GM21786 (cell line): ENCODE measurements at regions not wholly inside any gene's neighbourhood (a gene's known extent, or its start where the extent isn't known, plus 50 kb on each side); places are given as distances from the start of the nearest gene placed in this dataset.

ENCODE experiments used
- ATAC-seq: cut with Tn5 transposase; IDR thresholded peaks from one replicate; pipeline ENCODE4 v1.9.1; 2021; ENCODE audit not compliant: unreplicated experiment

DNA sequence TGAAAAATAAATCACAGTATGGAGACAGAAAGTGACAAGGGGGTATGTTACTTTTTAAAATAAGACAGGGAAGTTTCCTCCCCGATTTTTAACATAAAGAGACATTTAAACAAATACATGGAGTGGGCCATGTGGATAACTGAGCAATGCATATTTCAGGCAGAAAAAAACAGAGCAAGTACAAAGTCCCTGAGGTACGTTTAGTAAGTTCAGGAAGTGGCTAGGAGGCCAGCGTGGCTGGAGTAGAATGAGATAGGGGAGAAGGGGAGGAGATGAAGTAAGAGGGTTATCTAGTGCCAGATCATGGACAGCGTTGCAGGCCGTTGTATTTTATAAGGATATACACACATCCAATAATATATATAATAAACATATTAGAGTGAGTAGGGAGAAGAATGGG is 84.2 kb upstream of the ELL2 start:
- ATAC-seq = no peak

DNA sequence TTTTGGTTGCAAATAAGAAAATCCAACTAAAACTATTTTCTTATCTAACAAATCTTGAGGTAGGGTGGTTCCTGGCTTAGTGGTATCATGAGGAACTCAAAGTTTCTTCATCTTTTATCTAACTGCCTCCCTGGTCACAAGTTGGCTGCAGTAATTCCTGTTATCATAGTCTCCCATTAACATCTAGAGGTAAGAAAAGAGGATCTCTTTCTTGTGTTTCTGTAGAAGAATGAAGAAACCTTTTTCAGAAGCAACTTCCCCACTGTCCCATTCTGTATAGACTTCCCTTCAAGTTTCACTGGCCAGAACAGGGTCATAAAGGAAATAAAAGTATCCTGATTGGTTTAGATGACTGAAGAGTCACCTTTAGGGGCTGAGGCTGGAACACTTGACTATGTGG is 81.8 kb upstream of the ELL2 start:
- no peak for ATAC-seq

DNA sequence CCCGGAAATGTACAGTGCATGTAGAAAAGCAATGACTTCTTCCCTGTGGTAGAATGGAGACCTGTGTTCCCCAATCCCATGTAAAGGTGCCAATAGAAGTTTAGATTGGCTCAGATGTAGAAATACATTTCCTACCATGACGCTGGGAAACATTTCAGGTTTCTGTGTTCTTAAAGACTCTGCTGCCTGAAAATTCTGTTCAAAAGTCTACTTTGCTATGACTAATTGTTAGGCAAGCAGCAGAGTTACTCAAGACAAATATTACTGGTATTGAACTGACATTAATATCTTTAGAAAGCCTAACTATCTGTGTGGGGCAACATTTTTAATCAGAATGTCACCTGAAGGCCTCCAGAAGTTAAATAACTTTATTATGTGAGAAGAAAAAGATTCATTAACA is 75.5 kb upstream of the ELL2 start:
- no peak for ATAC-seq

DNA sequence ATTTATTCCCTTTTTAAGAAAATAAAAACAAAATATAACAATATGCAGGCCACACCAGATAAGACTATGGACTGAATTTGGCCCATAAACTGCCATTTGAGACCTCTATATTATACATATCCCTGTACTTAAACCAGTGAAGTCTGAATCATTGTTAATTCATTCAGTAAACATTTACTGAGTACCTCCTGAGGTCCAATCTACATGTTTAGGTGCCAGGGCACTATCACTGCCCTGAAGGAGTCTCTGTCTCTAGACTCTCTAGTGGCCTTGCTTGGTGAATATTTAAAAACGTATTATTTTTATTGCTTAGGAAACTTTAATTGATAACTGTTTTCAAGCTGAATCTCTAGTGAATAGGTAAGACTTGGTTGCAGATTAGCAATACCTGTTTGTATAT is 74.7 kb upstream of the ELL2 start:
- ATAC-seq = no peak

DNA sequence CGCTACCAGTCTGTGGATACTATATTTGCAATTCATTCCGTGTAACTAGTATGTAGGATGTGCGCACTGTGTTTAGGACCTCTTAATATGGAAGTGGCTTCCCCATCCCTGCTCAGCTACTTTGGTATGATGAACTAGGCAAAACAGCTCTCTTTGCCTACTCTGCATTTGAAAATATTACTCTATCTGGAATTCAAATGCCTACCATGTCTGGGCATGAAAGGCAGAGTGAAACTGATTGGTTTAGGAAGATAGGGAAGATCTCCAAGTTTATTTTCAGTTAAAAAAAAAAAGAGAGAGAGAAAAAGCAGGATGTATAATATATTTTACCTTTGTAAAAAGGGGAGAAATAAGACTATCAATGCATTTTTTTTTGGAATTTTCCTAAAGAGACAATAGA is 74.1 kb upstream of the ELL2 start:
- no peak for ATAC-seq

DNA sequence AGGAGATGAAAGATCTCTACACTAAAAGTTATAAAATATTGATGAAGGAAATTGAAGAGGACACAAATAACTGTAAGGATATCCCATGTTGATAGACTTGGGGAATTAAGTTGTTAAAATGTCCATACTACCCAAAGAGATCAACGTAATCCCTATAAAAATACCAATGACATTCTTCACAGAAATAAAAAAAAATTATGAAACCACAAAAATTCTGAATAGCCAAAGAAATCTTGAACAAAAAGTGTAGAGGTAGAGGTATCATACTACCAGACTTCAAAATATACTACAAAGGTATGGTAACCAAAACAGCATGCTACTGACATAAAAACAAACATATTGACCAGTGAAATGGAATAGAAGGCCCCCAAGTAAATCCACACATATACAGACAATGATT is 71.5 kb upstream of the ELL2 start:
- ATAC-seq = no peak

DNA sequence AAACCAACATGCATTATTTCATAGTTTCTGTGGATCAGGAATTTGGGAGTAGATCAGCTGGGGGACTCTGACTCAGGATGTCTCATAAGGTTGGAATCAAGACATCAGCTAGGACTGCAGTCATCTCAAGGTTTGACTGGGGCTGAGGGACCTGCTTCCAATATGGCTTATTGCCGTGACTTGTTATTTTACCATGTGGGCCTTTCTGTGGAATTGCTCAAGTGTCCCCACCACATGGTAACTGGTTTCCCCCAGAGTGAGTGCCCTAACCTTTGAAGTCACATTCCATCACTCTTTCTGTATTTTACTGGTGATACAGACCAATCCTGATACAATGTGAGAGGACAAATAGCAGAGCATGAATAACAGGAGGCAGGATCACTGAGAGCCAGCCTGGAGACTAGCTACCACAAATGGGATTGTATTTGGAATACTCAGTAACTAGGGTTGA is 70.2 kb upstream of the ELL2 start:
- ATAC-seq = no peak

DNA sequence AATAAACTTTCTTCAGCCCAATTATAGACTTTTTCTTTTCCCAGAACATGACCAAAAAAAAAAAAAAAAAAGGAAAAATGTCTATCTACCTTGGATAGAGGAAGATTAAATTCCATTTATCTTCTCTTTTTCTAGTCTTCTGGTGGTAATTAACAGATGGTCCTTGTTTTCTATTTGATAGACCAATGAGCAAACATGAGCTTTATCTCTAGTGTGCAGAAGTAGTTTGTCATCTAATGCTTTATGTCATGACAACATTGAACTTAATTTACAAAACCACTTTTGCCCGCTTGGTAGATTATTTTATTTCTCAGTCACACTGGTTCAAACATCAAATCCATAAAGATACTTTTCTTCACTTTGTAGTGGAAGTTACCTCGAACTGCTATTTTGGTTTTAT is 69.5 kb upstream of the ELL2 start:
- ATAC-seq = no peak

DNA sequence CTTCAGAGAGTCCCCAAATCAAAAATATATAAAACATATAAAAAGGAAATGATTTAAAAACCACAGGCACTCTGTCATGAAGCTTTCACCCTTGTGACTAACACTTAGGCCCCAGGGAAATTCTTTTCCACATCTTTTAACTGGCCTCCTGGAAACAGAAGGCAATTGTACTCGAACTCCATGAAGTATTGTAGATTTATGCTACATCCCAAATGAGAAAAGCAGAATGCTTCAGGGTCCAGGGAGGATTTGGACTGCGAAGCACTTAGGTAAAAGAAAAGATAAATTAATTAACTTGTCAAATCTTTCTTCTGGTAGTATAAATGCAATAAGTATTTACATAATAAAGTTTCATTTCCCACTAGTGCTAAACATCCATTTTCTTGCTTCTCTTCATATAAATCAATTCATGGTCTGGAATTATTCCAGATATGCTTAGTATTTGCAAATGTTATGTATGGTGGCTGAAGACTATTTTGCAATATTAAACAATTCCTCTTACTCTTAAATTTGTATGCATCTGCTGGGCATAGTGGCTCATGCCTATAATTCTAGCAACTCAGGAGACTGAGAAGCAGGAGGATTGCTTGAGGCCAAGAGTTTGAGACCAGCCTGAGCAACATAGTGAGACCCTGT is 64.9 kb upstream of the ELL2 start:
- ATAC-seq = no peak

DNA sequence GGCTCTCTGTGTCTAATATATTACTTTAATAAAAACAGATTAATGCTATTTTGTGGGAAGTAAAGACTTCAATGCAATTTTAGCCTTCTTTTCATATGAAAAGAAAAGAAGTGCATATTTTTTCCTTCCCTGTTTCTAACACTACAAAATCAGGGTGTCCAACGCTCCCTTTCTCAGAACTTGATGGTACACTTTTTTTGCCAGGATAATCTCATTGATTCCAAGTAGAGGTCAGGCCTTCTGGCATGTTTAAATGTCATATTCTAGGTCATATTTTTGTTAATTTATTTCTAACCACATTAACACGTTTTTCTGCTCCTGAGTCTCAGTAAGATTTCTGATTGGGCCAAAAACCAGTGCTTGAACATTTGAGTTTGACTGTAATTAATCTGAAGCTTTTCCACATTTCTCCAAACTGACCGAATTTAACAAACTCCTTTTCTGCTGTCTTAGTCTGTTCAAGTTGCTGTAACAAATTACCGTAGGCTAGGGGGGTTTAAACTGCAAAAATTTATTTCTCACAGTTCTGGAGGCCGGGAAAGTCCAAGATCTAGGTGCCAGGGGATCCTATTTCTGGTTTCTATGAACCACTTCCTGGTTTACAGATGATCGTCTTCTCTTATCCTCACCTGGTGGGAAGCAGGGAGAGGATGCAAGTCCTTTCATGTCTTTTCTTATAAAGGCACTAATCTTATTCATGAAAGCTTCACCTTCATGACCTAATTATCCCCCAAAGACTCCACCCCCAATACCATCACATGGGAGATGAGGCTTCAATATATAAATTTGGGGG is 63.2 kb upstream of the ELL2 start:
- no peak for ATAC-seq

DNA sequence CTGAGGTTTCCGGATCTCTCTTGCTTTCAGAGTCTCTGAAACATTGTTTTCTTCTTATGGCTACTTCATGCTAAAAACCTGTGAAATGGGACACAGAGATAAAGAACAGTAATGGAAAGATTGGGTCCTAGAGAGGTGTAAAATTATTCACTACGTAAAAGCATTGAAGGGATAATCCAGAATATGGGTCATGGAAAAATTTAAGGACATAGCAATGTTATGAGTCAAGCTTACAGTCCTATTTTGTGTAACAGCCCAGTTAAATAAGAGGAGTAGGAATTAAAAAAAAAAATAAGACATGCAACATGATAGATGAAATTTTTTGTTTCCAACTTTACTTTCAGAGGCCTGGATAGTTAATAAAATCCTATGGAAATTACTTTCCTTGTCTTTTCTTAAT is 61.9 kb upstream of the ELL2 start:
- no peak for ATAC-seq

DNA sequence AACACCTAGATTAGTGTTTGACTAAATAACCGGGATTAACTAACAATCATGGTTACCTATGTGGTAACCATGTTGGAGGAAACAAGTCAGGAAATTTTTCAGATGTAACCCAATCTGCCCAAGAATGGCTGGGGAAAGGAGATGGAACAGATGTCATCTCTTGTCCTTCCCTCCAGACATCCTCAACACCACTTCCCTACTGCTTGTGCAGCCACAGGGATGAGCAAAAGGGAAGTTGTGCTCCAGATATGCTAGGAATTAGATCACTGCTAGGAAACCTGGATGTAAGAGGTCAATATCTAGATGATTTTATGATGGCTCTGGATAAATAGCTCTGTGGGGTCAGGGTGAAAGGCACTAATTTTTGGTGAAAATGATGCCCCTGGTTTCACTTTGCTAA is 61.3 kb upstream of the ELL2 start:
- no peak for ATAC-seq

DNA sequence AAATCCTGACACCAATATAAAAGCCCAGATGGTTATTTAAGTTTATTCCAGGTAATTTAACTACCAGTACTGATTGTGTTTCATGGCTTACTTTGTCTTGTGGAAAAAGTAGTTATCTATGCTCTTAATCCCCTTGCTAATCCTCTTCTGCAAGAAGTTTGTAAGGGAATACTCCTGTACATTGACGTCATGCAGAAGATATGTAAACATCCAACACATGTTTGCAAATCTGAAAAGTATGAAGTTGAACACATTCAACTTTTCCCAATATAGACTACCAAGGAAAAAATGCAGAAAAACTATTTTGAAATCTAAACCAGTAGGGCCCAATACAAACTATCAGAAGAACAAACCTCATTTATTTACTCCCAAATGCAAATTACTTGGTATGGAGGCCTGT is 56.3 kb upstream of the ELL2 start:
- ATAC-seq = no peak

DNA sequence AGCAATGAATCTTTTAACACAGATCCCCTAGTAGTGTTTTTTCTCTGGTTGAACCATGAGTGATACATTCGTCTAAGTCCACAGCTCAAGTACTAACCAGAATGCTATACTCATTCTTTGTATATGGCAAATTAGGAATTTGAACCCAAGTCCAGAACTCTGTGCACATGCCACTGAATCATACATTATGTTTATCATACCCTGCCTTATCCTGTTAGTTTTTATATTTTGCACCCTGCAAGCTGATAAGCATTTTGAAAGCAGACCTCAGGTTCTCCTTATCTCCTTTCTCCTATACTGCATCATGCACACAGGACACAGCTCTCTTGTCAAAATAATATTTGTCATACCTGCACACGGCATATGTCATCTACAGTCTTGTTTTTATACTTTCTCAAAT is 54.6 kb upstream of the ELL2 start:
- ATAC-seq = no peak

DNA sequence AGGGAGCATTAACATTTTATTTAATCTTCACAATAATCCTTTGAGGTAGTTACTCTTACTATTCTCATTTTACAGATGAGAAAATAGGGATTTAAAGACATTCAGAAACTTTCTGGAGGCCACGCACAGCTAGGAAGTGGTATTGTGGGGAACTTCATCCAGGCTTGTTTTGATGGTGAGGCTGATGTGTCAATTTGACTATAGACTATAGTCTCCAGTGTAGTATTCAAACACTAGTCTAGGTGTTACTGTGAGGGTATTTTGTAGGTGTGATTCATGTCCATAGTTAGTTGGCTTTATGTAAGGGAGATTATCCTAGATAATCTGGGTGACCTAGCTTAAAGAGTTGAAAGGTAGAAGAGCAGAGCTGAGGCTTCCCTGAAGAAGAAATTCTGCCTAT is 54.1 kb upstream of the ELL2 start:
- ATAC-seq = no peak

DNA sequence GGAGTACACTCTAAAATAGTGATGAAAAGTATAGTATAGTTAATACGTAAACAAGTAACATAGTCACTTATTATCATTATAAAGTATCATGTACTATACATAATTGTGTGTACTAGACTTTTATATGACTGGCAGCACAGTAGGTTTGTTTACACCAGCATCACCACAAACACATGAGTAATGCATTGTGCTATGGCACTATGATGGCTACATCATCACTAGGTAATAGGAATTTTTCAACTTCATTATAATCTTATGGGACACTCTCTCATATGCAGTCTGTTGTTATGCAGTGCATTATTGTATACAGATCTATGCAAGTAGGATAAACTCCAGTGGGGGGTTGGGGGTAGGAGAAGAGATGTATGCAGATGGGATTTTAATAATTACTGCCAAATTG is 52.7 kb upstream of the ELL2 start:
- ATAC-seq = no peak

DNA sequence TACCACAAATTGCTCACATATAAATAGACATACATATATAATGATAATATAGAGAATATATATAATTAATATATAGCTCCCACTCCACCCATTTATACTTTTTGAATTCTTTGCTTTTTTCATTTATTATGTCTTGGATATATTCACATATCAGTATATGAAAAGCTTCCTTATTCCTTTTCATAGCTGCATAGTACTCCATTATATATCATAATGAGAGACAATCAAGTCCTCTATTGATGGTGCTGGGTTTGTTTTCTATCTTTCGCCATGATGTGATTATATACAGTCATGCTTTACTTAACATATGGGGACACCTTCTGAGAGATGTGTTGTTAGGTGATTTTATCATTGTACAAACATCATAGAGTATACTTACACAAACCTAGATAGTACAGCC is 51.6 kb upstream of the ELL2 start:
- no peak for ATAC-seq

DNA sequence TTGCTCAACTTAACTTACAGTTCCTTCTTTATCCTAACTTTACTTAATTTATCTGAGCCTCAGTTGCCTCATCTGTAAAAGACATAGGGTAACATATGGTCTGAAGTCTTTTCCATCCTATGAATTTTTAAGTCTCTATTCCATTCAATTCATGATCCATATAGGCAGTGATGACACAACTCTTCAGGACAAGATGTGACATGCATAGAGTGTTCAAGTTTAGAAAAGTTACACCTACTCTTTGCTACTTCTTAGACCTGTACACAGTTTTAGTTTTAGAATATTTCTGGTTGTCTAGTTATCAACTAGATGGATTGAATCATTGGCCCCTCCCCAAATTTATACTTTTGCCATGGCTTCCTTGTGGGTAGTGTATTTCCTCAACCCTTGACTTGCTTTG is 50.7 kb upstream of the ELL2 start:
- ATAC-seq = no peak
